Gastrocnemius medialis (tissue), 4 donors: ENCODE measurements at regions not wholly inside any gene's neighbourhood (a gene's known extent, or its start where the extent isn't known, plus 50 kb on each side); places are given as distances from the start of the nearest gene placed in this dataset.

ENCODE experiments used
- CTCF ChIP-seq, 5 experiments: fragments of 450-650 bp in 3 of 5; fragments of 200-600 bp in 2 of 5; sonication (generic) in 2 of 5; IDR thresholded peaks in 4 of 5; conservative IDR thresholded peaks in 1 of 5; 1 replicate in 4 of 5; 2 replicates in 1 of 5; pipeline ENCODE4 v1.5.1; 2016 to 2019; ENCODE audit warnings: antibody characterized with exemption in 5 of 5, mild to moderate bottlenecking in 3 of 5, moderate library complexity in 3 of 5
- POLR2A ChIP-seq, 2 donors: fragments of 450-650 bp; IDR thresholded peaks; one replicate each; pipeline ENCODE4 v1.6.1; 2017; ENCODE audit warnings: antibody characterized with exemption in 2 of 2, mild to moderate bottlenecking in 2 of 2, moderate library complexity in 2 of 2

DNA sequence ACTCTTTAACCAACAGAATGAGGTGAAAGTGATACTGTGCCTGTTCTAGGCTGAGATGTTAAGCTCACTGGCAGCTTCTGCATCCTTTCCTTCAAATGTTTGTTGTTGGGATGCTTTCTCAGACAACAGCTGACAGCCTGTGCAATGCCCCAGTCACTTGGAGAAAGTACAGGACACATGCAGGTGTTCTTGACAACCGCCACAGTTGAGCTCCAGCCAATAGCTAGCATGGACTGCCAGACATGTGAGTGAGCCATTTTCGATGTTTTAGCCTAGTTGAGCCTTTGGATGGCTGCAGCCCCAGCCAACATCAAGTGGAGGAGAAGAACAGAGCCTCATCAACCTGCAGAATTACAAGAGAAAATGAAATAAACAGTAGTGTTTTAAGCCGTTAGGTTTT, 94.1 kb upstream of the PPP3CA start:
- TF ChIP-seq POLR2A (IDR thresholded peaks at IDR 0.05): no peak
- no peak for TF ChIP-seq CTCF (IDR thresholded peaks at IDR 0.05 in 4 of 5, conservative IDR thresholded peaks at IDR 0.05 in 1 of 5)
